Gastrocnemius medialis (tissue), 4 donors: ENCODE measurements at regions not wholly inside any gene's neighbourhood (a gene's known extent, or its start where the extent isn't known, plus 50 kb on each side); places are given as distances from the start of the nearest gene placed in this dataset.

Source experiments
- CTCF ChIP-seq, 5 experiments: fragments of 450-650 bp in 3 of 5; fragments of 200-600 bp in 2 of 5; sonication (generic) in 2 of 5; IDR thresholded peaks in 4 of 5; conservative IDR thresholded peaks in 1 of 5; 1 replicate in 4 of 5; 2 replicates in 1 of 5; pipeline ENCODE4 v1.5.1; 2016 to 2019; ENCODE audit warnings: antibody characterized with exemption in 5 of 5, mild to moderate bottlenecking in 3 of 5, moderate library complexity in 3 of 5
- POLR2A ChIP-seq, 2 donors: fragments of 450-650 bp; IDR thresholded peaks; one replicate each; pipeline ENCODE4 v1.6.1; 2017; ENCODE audit warnings: antibody characterized with exemption in 2 of 2, mild to moderate bottlenecking in 2 of 2, moderate library complexity in 2 of 2

- no peak for TF ChIP-seq CTCF (IDR thresholded peaks at IDR 0.05 in 4 of 5, conservative IDR thresholded peaks at IDR 0.05 in 1 of 5)
- no peak for TF ChIP-seq POLR2A (IDR thresholded peaks at IDR 0.05)
Measured at GRCh38 chr2:20524412-20525040, 77.7 kb downstream of the RHOB start.
